ENCODE measurements at regions not wholly inside any gene's neighbourhood (a gene's known extent, or its start where the extent isn't known, plus 50 kb on each side); places are given as distances from the start of the nearest gene placed in this dataset.

DNA sequence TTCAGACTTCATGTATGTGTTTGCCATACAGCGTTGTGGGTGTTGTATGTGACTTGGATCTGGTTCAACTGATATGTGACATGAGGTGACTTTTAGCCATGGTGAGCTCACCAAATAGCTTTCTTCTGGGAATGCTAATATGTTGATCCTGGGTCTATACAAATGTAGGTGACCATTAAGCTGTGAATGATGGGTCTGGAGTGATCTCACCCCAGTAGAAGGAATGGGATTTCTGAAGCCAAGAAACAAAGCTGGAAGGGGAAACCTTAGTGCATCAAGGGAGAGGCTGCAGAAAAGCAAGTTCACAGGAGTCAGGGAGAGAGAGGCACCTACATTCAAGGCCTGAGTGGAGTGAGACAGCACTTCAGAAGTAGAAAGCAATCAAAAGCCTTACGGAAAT is 421.0 kb upstream of the THRB start:
- TF ChIP-seq, protein P1, sequence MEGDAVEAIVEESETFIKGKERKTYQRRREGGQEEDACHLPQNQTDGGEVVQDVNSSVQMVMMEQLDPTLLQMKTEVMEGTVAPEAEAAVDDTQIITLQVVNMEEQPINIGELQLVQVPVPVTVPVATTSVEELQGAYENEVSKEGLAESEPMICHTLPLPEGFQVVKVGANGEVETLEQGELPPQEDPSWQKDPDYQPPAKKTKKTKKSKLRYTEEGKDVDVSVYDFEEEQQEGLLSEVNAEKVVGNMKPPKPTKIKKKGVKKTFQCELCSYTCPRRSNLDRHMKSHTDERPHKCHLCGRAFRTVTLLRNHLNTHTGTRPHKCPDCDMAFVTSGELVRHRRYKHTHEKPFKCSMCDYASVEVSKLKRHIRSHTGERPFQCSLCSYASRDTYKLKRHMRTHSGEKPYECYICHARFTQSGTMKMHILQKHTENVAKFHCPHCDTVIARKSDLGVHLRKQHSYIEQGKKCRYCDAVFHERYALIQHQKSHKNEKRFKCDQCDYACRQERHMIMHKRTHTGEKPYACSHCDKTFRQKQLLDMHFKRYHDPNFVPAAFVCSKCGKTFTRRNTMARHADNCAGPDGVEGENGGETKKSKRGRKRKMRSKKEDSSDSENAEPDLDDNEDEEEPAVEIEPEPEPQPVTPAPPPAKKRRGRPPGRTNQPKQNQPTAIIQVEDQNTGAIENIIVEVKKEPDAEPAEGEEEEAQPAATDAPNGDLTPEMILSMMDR (IDR thresholded peaks at IDR 0.05; ENCODE audit: low read length), result no peak
- TF ChIP-seq EZH2 (optimal IDR thresholded peaks at IDR 0.05; ENCODE audit: low read depth, low read length), result no peak
